CD4-positive, alpha-beta T cell (primary cell): ENCODE measurements at regions not wholly inside any gene's neighbourhood (a gene's known extent, or its start where the extent isn't known, plus 50 kb on each side); places are given as distances from the start of the nearest gene placed in this dataset.

ENCODE experiments used
- ATAC-seq: fragments of 200-7000 bp; cut with Tn5 transposase; one replicate; pipeline ENCODE4 v1.10.0; 2022; ENCODE audit warnings: mild to moderate bottlenecking; ENCODE audit not compliant: poor library complexity
- CTCF ChIA-PET: fragments of 350-600 bp; sonication (Branson Sonifier 250); formaldehyde crosslinking; loops from one replicate; lab custom pipeline; 2021; ENCODE audit warnings: antibody characterized with exemption, inconsistent platforms; lab: Charles Lee
- POLR2A ChIA-PET: fragments of 350-600 bp; sonication (Branson Sonifier 250); formaldehyde crosslinking; loops from one replicate; lab custom pipeline; 2021; ENCODE audit warnings: antibody characterized with exemption, inconsistent platforms; lab: Charles Lee
- DNase-seq, 14 experiments: peaks; one replicate each; pipeline ENCODE4 v3.0.0-alpha.2; 2013 to 2020; ENCODE audit warnings: mixed read lengths in 2 of 14
- H3K27ac ChIP-seq, 2 donors: one replicate each; pipeline versions ENCODE4 v1.5.1 to v1.7.0; 2013; ENCODE audit warnings: low read length in 2 of 2, low read depth in 1 of 2, mild to moderate bottlenecking in 1 of 2
- H3K27me3 ChIP-seq, 2 experiments: 1 replicate in 1 of 2; 2 replicates in 1 of 2; pipeline versions ENCODE4 v1.6.1 to v1.7.0; 2013; ENCODE audit warnings: low read length in 2 of 2, control low read depth in 1 of 2, mild to moderate bottlenecking in 1 of 2, moderate library complexity in 1 of 2; ENCODE audit not compliant: insufficient read depth in 2 of 2, control insufficient read depth in 1 of 2
- H3K36me3 ChIP-seq: one replicate; pipeline ENCODE4 v1.6.1; 2013; ENCODE audit warnings: low read length, control low read depth; ENCODE audit not compliant: insufficient read depth
- H3K4me1 ChIP-seq: one replicate; pipeline ENCODE4 v1.6.1; 2013; ENCODE audit warnings: low read length, control low read depth; ENCODE audit not compliant: insufficient read depth
- H3K4me3 ChIP-seq: one replicate; pipeline ENCODE4 v1.5.1; 2013; ENCODE audit warnings: mild to moderate bottlenecking, low read length, moderate library complexity
- H3K9me3 ChIP-seq, 2 experiments: 1 replicate in 1 of 2; 2 replicates in 1 of 2; pipeline versions ENCODE4 v1.6.1 to v1.7.0; 2013; ENCODE audit warnings: low read length in 2 of 2, mild to moderate bottlenecking in 2 of 2, control low read depth in 1 of 2, moderate library complexity in 1 of 2; ENCODE audit not compliant: control insufficient read depth in 1 of 2, insufficient read depth in 1 of 2
- H3K27ac Mint-ChIP-seq: one replicate; pipeline ENCODE4 v1.8.0; 2020; ENCODE audit warnings: mixed read lengths
- H3K27me3 Mint-ChIP-seq: one replicate; pipeline ENCODE4 v1.8.0; 2021; ENCODE audit warnings: mixed read lengths
- H3K36me3 Mint-ChIP-seq: one replicate; pipeline ENCODE4 v1.8.0; 2021; ENCODE audit warnings: low read depth, mixed read lengths
- H3K4me1 Mint-ChIP-seq: one replicate; pipeline ENCODE4 v1.8.0; 2021; ENCODE audit warnings: low read depth, mixed read lengths
- H3K4me3 Mint-ChIP-seq: one replicate; pipeline ENCODE4 v1.8.0; 2020; ENCODE audit warnings: mild to moderate bottlenecking, mixed read lengths
- H3K9me3 Mint-ChIP-seq: one replicate; pipeline ENCODE4 v1.8.0; 2020; ENCODE audit warnings: mixed read lengths
- intact Hi-C, 2 experiments: fragments of 100-400 bp; cut with DNase I in 1 of 2; cut with micrococcal nuclease in 1 of 2; formaldehyde crosslinking; loops; one replicate each; pipeline versions ENCODE4 v1.15.1 to v1.9.0; 2023 to 2025; cut with DNase I, micrococcal nuclease
- TF ChIP-seq, protein P1 (sequence below): fragments of 200-600 bp; IDR thresholded peaks from one replicate; pipeline ENCODE4 v1.8.0; 2022; ENCODE audit warnings: antibody characterized with exemption, mild to moderate bottlenecking

DNA sequence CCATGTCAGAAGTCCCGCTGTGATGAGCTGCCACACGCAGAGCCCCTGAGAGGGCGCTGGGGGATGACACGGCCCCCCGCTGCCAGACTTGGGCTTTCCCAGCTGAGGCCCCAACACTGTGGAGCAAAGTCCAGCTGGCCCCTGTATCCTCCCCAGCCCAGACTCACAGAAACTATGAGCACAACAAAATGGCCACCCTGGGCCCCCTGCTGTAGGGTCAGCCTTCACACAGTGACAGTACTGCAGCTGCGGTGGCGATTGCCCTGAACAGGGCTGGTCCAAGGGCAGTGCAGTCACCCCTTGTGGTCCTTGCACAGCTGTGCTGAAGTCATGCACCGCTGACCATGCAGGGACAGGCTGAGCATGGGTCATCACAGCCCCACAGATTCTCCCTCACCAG, 78.2 kb upstream of the CST7 start:
- TF ChIP-seq, protein P1, sequence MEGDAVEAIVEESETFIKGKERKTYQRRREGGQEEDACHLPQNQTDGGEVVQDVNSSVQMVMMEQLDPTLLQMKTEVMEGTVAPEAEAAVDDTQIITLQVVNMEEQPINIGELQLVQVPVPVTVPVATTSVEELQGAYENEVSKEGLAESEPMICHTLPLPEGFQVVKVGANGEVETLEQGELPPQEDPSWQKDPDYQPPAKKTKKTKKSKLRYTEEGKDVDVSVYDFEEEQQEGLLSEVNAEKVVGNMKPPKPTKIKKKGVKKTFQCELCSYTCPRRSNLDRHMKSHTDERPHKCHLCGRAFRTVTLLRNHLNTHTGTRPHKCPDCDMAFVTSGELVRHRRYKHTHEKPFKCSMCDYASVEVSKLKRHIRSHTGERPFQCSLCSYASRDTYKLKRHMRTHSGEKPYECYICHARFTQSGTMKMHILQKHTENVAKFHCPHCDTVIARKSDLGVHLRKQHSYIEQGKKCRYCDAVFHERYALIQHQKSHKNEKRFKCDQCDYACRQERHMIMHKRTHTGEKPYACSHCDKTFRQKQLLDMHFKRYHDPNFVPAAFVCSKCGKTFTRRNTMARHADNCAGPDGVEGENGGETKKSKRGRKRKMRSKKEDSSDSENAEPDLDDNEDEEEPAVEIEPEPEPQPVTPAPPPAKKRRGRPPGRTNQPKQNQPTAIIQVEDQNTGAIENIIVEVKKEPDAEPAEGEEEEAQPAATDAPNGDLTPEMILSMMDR: no peak
- no peak overlapping the region for H3K4me3 Mint-ChIP-seq
- ATAC-seq: no peak

DNA sequence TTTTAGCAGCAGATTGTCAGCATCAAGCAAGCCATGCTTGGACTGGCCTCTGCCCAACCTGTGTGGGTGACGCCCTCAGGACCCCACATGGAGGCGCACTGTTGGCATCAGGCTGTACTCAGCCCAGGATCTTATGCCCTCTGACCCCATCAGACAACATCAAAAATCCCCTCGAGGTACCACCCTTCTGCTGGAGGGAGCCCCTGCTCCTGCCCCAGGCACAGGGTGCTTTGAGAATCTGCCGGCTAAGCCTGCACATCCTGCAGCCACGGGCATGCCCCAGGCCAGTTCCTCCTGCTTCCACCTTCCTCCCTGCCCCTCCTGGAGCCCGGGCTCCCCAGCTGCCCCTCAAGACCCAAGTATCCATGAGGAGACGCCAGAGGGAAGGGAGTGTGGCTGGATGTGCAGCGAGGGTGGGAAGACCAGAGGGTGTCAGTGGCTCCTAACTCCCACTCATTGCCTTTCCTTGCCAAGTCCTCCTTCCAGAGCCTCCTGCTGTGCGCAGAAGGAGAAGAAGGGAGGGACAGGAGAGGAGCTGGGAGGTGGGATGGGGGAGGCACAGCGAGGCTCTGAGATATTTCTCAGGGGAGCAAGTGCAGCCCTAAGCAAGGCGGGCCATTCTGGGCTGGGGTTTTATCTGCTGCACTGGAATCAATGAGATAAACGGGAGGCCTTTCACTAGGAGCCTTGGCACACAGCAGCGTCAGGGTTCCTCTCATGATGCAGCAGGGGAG, 77.4 kb upstream of the CST7 start:
- no peaks in the 10 kb centered on the region for H3K4me1 Mint-ChIP-seq
- no peak for DNase-seq
- Histone ChIP-seq H3K27me3 (peaks cover 0 to 2% of the 10 kb centered on the region in 2 experiments), H3K4me3 (no peak overlapping the region), H3K9me3 (peaks cover 0 to 13% of the 10 kb centered on the region in 2 experiments), H3K4me1 (no peaks in the 10 kb centered on the region), H3K36me3 (no peaks in the 10 kb centered on the region), H3K27ac (no peak overlapping the region)
- no peak overlapping the region for H3K4me3 Mint-ChIP-seq
- no peaks in the 10 kb centered on the region for H3K36me3 Mint-ChIP-seq
- no peaks in the 10 kb centered on the region for H3K9me3 Mint-ChIP-seq
- POLR2A ChIA-PET: no interaction called here
- ATAC-seq: no peak
- CTCF ChIA-PET: no interaction called here
- intact Hi-C loops: no loop called here
- TF ChIP-seq, protein P1: no peak
- peaks cover 27% of the 10 kb centered on the region for H3K27me3 Mint-ChIP-seq
- no peak overlapping the region for H3K27ac Mint-ChIP-seq

More for the DNA sequence above, 78.2 kb upstream of the CST7 start:
- Histone ChIP-seq H3K4me3 (no peak overlapping the region), H3K36me3 (no peaks in the 10 kb centered on the region), H3K9me3 (peaks cover 0 to 17% of the 10 kb centered on the region in 2 experiments), H3K27me3 (peaks cover 0 to 2% of the 10 kb centered on the region in 2 experiments), H3K4me1 (no peaks in the 10 kb centered on the region), H3K27ac (no peak overlapping the region)
- DNase-seq: no peak
- intact Hi-C loops: no loop called here
- Mint-ChIP-seq H3K27me3 (peaks cover 21% of the 10 kb centered on the region), H3K9me3 (no peaks in the 10 kb centered on the region), H3K27ac (no peak overlapping the region), H3K36me3 (no peaks in the 10 kb centered on the region), H3K4me1 (no peaks in the 10 kb centered on the region)
- POLR2A ChIA-PET: no interaction called here
- CTCF ChIA-PET: no interaction called here

DNA sequence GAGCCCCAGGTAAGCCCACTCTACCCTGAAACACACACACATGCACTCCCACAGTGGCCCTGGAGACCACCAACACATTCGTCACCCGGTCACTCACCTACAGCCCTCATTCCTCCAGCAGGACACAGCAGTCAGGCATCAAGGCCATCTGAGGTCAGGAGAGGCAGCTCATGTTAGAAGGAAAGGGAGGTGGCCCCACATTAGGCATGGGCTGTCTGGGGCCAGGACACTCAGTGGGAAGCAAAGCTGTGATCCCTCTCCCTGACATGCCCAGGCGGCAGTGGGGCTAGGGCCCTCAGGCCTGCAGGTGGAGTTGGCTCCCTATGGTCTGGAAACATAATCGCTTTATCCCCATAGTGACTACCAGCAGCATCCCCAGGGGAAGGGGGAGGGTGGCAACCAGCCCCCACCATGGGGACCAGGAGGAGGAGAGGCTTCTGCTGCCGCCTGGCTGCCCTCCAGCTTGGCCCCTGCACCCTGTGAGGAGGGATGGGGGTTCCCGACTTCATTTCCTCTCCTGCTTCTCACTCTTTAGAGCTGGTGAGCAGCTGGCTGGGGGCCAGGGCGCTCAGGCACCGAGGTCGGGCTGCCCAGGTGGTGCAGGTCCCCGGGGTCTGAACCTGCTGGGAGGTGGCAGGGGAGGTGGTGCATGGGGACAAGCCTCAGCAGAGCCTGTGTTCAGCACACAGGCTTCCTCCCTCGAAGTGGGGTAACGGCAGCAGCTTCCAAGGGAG, 76.6 kb upstream of the CST7 start:
- Histone ChIP-seq H3K4me1 (no peaks in the 10 kb centered on the region), H3K36me3 (no peaks in the 10 kb centered on the region), H3K27me3 (peaks cover 0 to 2% of the 10 kb centered on the region in 2 experiments), H3K27ac (no peak overlapping the region), H3K4me3 (no peak overlapping the region), H3K9me3 (peaks cover 0 to 13% of the 10 kb centered on the region in 2 experiments)
- Mint-ChIP-seq H3K27me3 (peaks cover 27% of the 10 kb centered on the region), H3K4me3 (no peak overlapping the region), H3K9me3 (no peaks in the 10 kb centered on the region), H3K4me1 (no peaks in the 10 kb centered on the region), H3K27ac (no peak overlapping the region), H3K36me3 (no peaks in the 10 kb centered on the region)
- intact Hi-C loops: no loop called here
- ATAC-seq: no peak
- ChIA-PET POLR2A (no interaction called here), CTCF (no interaction called here)
- no peak for DNase-seq
- TF ChIP-seq, protein P1: no peak
